LNCAP (cell line): ENCODE measurements at regions not wholly inside any gene's neighbourhood (a gene's known extent, or its start where the extent isn't known, plus 50 kb on each side); places are given as distances from the start of the nearest gene placed in this dataset.

Experiments used
- TF ChIP-seq, protein P1 (sequence below): fragments of 450-650 bp; IDR thresholded peaks from 2 replicates; pipeline ENCODE4 v1.5.1; 2017; ENCODE audit warnings: mild to moderate bottlenecking

DNA sequence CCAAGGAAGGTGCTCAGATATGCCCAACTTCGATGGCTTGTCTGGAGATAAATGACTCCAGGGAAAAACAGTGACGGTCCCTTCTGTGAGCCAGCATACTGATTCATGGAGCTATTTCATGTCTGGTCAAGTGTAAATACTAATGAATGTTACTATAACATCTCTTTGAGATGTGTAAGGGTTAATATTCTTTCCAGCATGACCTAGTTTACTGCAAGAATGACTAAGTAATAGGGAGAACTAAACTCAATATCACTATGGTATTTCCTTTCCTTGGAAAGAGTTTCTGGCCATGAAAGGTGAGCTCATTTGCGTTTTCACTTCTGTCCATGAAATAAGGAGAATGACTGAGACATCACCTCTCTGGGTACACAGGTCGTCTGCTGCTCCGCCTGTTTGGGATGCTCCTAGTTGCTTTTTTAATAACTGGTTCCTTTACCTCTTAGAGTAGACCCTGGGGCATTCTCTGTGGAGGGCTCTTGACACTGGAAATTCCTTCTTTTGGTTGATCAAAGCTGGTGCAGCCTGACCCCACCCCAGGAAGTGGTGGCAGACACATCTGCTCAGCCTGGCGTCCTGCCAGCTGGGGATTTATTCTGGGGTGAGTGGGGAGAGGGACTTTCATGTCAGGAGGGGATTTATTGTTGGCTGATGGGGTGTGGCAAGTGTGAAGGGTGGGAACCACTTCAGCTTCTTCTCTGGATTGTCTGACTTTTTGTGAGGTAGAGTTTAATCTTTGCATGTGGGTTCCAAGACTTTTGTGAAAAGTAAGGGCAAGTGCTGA is 250.0 kb upstream of the MPDZ start:
- TF ChIP-seq, protein P1, sequence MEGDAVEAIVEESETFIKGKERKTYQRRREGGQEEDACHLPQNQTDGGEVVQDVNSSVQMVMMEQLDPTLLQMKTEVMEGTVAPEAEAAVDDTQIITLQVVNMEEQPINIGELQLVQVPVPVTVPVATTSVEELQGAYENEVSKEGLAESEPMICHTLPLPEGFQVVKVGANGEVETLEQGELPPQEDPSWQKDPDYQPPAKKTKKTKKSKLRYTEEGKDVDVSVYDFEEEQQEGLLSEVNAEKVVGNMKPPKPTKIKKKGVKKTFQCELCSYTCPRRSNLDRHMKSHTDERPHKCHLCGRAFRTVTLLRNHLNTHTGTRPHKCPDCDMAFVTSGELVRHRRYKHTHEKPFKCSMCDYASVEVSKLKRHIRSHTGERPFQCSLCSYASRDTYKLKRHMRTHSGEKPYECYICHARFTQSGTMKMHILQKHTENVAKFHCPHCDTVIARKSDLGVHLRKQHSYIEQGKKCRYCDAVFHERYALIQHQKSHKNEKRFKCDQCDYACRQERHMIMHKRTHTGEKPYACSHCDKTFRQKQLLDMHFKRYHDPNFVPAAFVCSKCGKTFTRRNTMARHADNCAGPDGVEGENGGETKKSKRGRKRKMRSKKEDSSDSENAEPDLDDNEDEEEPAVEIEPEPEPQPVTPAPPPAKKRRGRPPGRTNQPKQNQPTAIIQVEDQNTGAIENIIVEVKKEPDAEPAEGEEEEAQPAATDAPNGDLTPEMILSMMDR = no peak

DNA sequence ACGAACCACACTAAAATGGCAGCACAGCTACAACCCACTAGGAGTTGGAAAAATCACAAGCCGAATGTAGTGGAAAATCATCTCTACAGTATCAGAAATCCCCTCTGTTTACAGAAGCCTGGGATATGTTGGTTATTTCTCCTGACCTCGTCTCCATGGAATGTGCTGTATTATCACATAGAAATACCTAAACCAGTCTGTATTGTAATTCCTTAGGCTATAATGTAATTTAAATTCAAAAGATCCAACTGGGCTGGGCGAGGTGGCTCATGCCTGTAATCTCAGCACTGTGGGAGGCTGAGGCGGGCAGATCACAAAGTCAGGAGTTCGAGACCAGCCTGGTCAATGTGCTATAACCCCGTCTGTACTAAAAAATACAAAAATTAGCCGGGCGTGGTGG is 244.8 kb upstream of the MPDZ start:
- TF ChIP-seq, protein P1 = no peak

DNA sequence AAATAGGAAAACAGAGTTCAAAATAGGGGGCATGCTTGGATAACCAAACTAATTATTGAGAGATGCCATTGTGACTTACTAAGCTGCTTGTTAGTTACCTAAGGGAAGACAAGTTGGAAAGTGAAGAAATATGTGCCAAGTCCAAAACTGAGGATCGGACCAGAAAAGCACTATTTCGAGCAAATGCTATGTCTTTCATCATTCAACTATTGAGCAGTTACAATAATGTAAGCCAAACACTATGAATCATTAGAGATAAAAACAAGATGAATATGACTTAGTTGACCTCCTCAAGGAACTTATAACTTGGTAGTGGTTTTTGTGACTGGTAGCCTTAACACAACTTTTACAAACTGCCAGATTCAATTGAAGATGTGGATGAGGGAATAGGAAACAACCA is 240.6 kb upstream of the MPDZ start:
- TF ChIP-seq, protein P1 = no peak

DNA sequence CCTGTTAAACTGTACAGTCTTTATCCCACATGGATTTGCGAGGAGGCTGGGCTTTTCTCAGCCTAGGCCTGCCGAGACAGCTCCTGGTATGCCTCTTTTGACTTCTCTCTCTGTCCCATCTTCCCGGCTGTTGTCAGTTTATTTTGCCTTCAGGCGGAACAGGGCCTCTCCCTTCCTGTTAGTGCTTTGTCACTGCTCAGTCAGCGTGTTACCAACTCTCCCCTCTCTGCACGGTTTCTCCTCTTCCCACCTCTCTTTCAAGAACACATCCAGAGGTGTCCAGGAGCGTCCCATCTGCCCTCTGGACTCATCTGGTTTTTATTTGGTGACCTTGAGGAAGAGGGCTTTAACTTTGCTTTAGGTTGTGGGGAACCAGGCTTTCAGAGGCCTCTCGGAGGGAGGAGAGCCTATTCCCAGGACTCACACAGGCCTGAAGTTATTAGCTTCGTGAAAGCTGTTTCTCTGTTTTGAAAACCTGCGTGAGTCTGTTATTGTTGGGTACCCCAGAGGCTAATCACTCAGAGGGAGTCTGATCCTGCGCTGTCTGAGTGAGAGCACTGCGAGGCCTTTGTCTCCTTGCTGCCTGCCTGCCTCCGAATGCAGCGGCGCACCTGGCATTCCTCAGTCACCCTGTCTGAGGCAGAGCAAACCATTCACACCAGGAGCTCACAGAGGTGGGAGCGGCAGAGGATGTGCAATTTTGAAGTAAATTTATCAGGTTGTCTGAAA is 234.4 kb upstream of the MPDZ start:
- TF ChIP-seq, protein P1 = no peak

DNA sequence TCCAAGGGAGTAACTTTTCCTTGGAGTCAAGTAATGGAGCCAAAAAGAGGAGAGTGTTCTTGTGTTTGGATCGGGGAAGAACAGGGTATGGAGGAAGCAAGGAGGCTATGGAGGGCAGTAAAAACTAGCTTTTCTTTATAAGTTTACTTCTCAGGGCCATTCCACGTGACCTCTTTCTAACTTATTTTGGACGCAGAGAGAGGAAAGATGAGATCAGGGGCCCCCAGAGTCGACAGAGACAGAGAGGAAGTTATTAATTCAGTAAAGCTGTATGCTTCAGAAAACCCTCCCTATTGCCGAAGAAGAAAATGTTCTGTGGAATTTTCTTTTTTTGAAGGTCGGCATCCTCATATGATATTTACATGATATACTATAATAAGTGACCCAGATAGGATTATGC is 233.8 kb upstream of the MPDZ start:
- TF ChIP-seq, protein P1 = no peak

DNA sequence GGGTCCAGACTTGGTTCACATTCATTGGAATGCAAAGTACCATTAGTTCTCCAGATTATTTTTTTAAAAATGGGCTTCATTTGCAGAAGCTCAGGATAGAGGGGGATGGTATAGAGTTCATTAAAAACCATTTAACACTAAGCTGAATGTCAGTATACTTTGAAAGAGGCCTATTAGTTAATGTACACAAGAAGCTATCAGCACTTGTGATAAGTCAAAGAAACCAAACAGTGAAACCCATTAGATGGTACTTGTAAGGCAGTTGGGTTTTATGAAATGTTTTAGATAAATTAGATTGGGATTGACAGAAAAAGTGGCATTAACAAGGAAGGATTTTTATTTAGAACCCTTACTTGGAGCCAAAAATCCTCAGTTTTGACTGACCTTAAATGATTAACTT is 229.2 kb upstream of the MPDZ start:
- TF ChIP-seq, protein P1 = no peak

DNA sequence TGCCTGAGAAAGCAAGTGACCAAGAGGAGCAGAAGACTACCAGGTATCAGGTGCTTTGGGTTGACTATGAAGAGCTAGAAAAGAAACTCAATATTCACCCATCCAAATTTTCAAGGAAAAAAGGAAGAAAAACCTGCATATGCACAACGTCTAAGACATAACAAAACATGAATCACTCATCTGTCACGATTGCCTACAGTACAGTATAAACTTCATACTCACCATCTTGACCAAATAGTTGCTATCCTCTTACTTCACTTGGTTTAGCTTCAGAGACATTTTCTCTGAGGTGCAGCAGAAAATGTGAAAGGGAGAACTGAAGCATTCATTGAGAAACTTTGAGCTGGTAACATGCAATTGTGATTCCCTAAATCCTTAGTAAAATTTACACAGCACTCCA is 228.6 kb upstream of the MPDZ start:
- TF ChIP-seq, protein P1 = no peak
